Caco-2 (cell line): ENCODE measurements at regions not wholly inside any gene's neighbourhood (a gene's known extent, or its start where the extent isn't known, plus 50 kb on each side); places are given as distances from the start of the nearest gene placed in this dataset.

ENCODE experiments used
- BruUV-seq: library from RNA; stranded (reverse); fragments of 400-500 nt; replicated peaks from 2 replicates; lab custom pipeline; 2021; lab: Mats Ljungman, UMichigan
- CTCF ChIA-PET: fragments of 300-600 bp; sonication (Branson Sonifier 250); formaldehyde crosslinking; loops from one replicate; lab custom pipeline; 2022; ENCODE audit warnings: antibody characterized with exemption; lab: Charles Lee
- POLR2A ChIA-PET: fragments of 300-600 bp; sonication (Branson Sonifier 250); formaldehyde crosslinking; loops from one replicate; lab custom pipeline; 2022; ENCODE audit warnings: antibody characterized with exemption; lab: Charles Lee
- DNase-seq, 2 experiments: peaks; one replicate each; pipeline versions ENCODE4 v3.0.0 to v3.0.0-alpha.2; 2020 to 2022
- H3K27me3 ChIP-seq: replicated peaks from 2 replicates; pipeline ENCODE4 v1.6.0; 2011; ENCODE audit warnings: low read length; ENCODE audit not compliant: control insufficient read depth, insufficient read depth
- H3K36me3 ChIP-seq: 2 replicates; pipeline ENCODE4 v1.5.1; 2011; ENCODE audit warnings: low read length; ENCODE audit not compliant: control insufficient read depth, insufficient read depth
- H3K4me1 ChIP-seq: fragments of 250-450 bp; sonication (Bioruptor Pico); 2 replicates; pipeline ENCODE4 v1.5.1; 2020; ENCODE audit warnings: mild to moderate bottlenecking
- H3K4me3 ChIP-seq: 2 replicates; pipeline ENCODE4 v1.5.1; 2011; ENCODE audit warnings: low read depth, mild to moderate bottlenecking, control low read depth, low read length
- H3K9me3 ChIP-seq: fragments of 250-450 bp; sonication (Bioruptor Pico); 2 replicates; pipeline ENCODE4 v1.5.1; 2020; ENCODE audit warnings: mild to moderate bottlenecking, moderate library complexity
- H3K27ac Mint-ChIP-seq: one replicate; pipeline ENCODE4 v1.8.0; 2022; ENCODE audit warnings: mixed read lengths; ENCODE audit not compliant: unreplicated experiment
- H3K27me3 Mint-ChIP-seq: one replicate; pipeline ENCODE4 v1.8.0; 2022; ENCODE audit warnings: mixed read lengths; ENCODE audit not compliant: insufficient read depth, unreplicated experiment
- H3K36me3 Mint-ChIP-seq: one replicate; pipeline ENCODE4 v1.8.0; 2022; ENCODE audit warnings: mild to moderate bottlenecking, mixed read lengths; ENCODE audit not compliant: insufficient read depth, unreplicated experiment
- H3K4me1 Mint-ChIP-seq: one replicate; pipeline ENCODE4 v1.8.0; 2022; ENCODE audit warnings: low read depth, mixed read lengths; ENCODE audit not compliant: unreplicated experiment
- H3K4me3 Mint-ChIP-seq: one replicate; pipeline ENCODE4 v1.8.0; 2022; ENCODE audit warnings: mild to moderate bottlenecking, moderate library complexity, mixed read lengths; ENCODE audit not compliant: unreplicated experiment
- H3K9me3 Mint-ChIP-seq: one replicate; pipeline ENCODE4 v1.8.0; 2022; ENCODE audit warnings: mixed read lengths; ENCODE audit not compliant: unreplicated experiment
- CTCF ChIP-seq, 2 experiments: fragments of 200-600 bp in 1 of 2; IDR thresholded peaks; 1 replicate in 1 of 2; 2 replicates in 1 of 2; pipeline versions ENCODE4 v1.5.1 to v1.8.0; 2011 to 2022; ENCODE audit warnings: antibody characterized with exemption in 1 of 2, control low read depth in 1 of 2, inconsistent platforms in 1 of 2, low read depth in 1 of 2, low read length in 1 of 2, mild to moderate bottlenecking in 1 of 2, moderate library complexity in 1 of 2; ENCODE audit not compliant: insufficient read depth in 1 of 2, severe bottlenecking in 1 of 2, unreplicated experiment in 1 of 2
- intact Hi-C: fragments of 100-400 bp; cut with micrococcal nuclease; formaldehyde crosslinking; loops from one replicate; pipeline ENCODE4 v1.10.0; 2022; ENCODE audit not compliant: unreplicated experiment

- Mint-ChIP-seq H3K9me3 (no peaks in the 10 kb centered on the region), H3K27me3 (no peaks in the 10 kb centered on the region), H3K36me3 (no peaks in the 10 kb centered on the region), H3K4me1 (peaks cover 7% of the 10 kb centered on the region), H3K4me3 (no peak overlapping the region), H3K27ac (no peak overlapping the region)
- Histone ChIP-seq H3K4me3 (no peak overlapping the region), H3K27me3 (no peaks in the 10 kb centered on the region), H3K36me3 (no peaks in the 10 kb centered on the region), H3K9me3 (no peaks in the 10 kb centered on the region), H3K4me1 (no peaks in the 10 kb centered on the region)
- DNase-seq, result no peak
- POLR2A ChIA-PET, result no interaction called here
- no TSS peak for BruUV-seq
- CTCF ChIA-PET, result no interaction called here
- TF ChIP-seq CTCF (IDR thresholded peaks at IDR 0.05; ENCODE audit: insufficient read depth in 1 of 2, low read depth in 1 of 2, low read length in 1 of 2, severe bottlenecking in 1 of 2, unreplicated experiment in 1 of 2), result no peak
- intact Hi-C loops, result no loop called here
Observed at GRCh38 chr7:46756996-46757395, 824.9 kb downstream of the TNS3 start.

GRCh38 chr7:46756256-46756655 lies 825.7 kb downstream of the TNS3 start:
- DNase-seq, result no peak
- H3K4me3 Mint-ChIP-seq, result no peak overlapping the region
- H3K27ac Mint-ChIP-seq, result no peak overlapping the region
- no peaks in the 10 kb centered on the region for H3K4me1 ChIP-seq
- TF ChIP-seq CTCF (IDR thresholded peaks at IDR 0.05; ENCODE audit: insufficient read depth in 1 of 2, low read depth in 1 of 2, low read length in 1 of 2, severe bottlenecking in 1 of 2, unreplicated experiment in 1 of 2), result no peak
- ChIA-PET CTCF (no interaction called here), POLR2A (no interaction called here)
- no peaks in the 10 kb centered on the region for H3K9me3 ChIP-seq
- H3K4me3 ChIP-seq, result no peak overlapping the region
- no peaks in the 10 kb centered on the region for H3K36me3 ChIP-seq
- no peaks in the 10 kb centered on the region for H3K9me3 Mint-ChIP-seq
- no TSS peak for BruUV-seq
- no peaks in the 10 kb centered on the region for H3K27me3 ChIP-seq
- intact Hi-C loops, result no loop called here
- peaks cover 7% of the 10 kb centered on the region for H3K4me1 Mint-ChIP-seq
- no peaks in the 10 kb centered on the region for H3K36me3 Mint-ChIP-seq
- H3K27me3 Mint-ChIP-seq, result peaks cover under 1% of the 10 kb centered on the region

GRCh38 chr7:46755120-46756034 lies 826.5 kb downstream of the TNS3 start:
- H3K9me3 ChIP-seq, result no peaks in the 10 kb centered on the region
- no peaks in the 10 kb centered on the region for H3K36me3 ChIP-seq
- no peak overlapping the region for H3K27ac Mint-ChIP-seq
- H3K4me1 ChIP-seq, result no peaks in the 10 kb centered on the region
- H3K27me3 Mint-ChIP-seq, result peaks cover 5% of the 10 kb centered on the region
- no peaks in the 10 kb centered on the region for H3K27me3 ChIP-seq
- DNase-seq, result no peak
- H3K4me3 ChIP-seq, result no peak overlapping the region
- no peaks in the 10 kb centered on the region for H3K9me3 Mint-ChIP-seq
- no peak overlapping the region for H3K4me3 Mint-ChIP-seq
- TF ChIP-seq CTCF (IDR thresholded peaks at IDR 0.05; ENCODE audit: insufficient read depth in 1 of 2, low read depth in 1 of 2, low read length in 1 of 2, severe bottlenecking in 1 of 2, unreplicated experiment in 1 of 2), result no peak
- intact Hi-C loops, result no loop called here
- BruUV-seq, result no TSS peak
- H3K4me1 Mint-ChIP-seq, result peaks cover 7% of the 10 kb centered on the region
- ChIA-PET CTCF (no interaction called here), POLR2A (no interaction called here)
- no peaks in the 10 kb centered on the region for H3K36me3 Mint-ChIP-seq
